Embryonic facial prominence (tissue), 1 donor: ENCODE measurements at regions not wholly inside any gene's neighbourhood (a gene's known extent, or its start where the extent isn't known, plus 50 kb on each side); places are given as distances from the start of the nearest gene placed in this dataset.

Experiments used
- DNase-seq: peaks from one replicate; pipeline ENCODE4 v3.0.0-alpha.2; 2016; ENCODE audit errors: extremely low spot score

DNA sequence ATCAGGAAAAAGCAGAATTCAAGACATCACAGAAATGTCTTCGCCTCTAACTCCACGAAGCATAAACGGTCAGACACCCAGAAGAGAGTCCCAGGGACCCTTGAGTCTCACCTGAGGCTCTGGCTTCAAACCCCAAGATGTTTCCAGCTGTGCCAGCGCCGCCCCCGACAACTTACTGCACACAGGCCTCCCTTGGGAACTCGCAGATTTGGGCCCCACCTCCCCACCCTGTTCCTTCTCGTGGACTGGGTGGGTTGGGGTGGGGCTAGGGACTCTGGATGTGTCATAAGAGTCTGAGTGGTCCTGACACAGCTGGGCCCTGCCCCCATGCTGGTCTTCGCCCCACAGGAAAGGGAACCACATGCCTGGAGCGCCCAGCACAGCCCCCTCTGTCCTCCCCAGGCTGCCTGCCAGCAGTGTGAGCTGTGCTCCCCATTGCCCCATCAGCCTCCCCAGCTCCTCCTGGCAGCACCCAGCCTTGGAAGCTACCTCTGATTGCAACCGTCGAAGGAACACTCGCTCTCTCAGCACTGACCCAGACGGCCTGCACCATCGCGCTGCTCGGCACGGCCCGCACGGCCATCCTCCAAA, 147.5 kb downstream of the CRYBB2 start:
- no peak for DNase-seq

DNA sequence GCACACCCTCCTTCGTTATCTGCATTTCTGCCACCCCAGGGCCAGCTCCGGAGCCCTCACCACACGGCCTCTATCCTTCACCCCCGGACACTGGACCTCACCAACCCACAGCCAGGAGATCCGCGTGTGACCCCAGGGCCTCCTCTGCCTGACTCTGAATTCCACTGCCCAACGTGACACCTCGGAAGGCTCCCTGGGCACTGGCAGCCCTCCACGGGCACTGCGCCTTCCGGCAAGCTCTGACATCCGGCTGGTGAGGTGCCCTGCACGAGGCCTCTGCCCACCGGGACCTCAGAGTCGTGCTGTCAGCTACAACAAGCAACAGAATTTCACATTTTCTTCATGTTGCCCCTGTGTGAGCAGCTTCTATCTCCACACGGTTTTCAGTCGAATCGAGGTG, 148.3 kb downstream of the CRYBB2 start:
- DNase-seq: no peak

DNA sequence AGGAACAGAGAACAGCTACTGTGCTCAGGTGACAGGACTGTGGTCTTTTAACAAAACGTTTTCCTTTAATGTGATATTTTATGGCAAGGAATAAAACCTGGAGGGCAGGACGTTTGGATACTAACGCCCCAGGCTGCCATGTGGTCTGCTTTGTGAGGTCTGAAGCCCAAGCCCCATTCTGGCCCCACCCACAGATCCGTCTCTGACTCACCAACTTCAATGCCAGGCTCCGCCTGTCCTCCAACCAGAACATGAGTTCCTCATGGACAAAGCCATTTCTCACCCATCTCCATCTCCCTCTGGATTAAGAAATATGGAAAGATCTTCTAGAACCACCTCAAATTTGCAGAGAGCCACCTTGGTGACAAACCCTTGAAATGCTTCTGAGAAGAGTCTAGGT, 148.8 kb downstream of the CRYBB2 start:
- DNase-seq: no peak

DNA sequence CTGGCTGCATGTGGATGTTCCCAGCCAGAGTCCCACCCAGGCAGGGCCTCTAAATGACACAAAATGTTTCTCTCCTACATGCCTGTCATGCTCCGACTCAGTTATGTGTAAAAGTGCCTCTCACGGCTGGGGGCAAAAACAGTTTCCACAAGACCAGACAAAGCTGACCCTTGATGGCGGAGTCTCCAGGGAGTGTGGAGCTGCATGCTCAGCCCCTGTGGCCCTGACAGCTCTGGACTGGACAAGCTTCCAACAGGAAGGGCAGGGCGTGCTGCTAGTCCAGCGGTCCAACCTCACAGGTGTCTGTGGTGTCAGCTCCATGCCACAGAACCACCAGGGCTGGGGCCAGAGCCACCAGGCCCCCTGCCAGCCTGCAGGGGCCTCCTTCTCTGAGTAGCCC, 149.6 kb downstream of the CRYBB2 start:
- no peak for DNase-seq

DNA sequence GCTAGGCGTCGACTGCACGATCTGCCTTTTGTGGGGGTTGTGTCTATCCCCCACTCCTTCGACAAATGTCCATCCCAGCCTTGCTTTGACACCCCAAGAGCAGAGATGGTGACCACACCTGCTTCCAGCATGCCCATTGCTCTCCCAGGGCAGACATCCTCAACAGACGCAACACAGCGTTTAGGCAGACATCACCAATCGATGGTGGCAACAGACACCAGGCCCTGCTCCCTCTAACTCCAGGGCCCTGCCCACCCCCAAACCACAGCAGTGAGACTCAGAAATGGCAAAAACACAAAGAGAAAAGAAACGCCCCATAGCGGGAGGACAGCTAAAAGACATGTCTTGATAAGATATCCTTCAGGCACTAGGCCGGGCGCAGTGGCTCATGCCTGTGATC, 150.9 kb downstream of the CRYBB2 start:
- no peak for DNase-seq

DNA sequence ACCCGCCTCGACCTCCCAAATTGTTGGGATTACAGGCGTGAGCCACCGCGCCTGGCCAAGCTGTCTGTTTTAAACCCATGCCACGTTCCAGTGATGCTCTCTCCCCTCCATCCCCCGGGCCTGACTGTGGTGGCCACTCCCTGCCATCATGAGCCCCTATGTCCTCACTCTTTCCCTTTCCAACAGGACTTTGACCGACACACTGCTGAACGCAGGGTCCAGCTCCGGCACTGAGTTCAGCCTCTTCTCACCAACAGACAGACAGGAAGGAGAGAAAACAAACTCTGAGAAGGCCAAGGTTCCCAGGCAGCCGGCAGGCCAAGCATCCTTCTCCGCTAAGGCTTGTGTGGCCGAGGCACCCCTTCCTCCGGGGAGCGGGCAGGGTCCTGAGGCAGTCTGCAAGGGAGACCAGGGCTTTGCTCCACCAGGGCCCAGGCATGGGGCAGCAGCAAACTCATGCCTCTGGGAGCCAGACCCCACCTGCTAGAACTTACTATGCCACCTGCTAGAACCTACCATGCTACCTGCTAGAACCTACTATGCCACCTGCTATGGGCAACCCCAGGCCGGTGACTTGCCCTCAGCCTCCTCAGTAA, 152.7 kb downstream of the CRYBB2 start:
- no peak for DNase-seq

DNA sequence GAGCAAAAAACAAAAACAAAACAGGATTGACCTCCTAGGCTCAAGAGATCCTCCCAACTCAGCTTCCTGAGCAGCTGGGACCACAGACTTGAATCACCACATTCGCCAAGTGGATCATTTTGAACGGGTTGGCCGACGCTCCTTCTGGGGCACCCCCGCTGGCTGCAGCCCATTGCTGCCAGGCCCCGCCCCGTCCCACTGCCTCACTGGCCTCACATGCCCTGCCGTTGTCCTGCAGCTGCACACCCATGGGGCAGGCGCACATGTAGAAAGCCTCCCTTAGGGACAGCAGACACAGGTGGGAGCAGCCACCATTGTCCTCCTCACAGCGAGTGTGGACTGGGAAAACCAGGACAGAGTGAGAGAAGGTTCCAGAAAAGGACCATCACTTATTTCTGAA, 154.5 kb downstream of the CRYBB2 start:
- DNase-seq: no peak

DNA sequence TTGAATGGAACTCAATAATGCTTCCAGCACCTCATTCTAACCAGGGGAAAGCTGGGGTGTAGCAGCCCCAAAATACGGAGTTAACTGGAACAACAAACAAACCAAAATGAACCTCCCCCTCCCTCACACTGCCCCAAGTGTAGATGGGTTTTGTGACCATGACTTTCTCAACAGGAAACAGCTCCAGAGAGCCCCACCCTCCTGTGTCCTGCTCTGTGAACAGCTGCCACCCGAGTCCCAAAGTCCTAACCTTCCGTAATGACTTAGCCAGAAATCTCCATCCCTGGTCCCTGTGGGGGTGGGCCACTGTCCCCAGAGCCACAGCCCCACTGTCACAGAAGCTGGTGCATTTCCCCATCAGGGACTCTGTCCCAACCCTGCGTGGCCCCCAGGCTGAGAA, 155.4 kb downstream of the CRYBB2 start:
- no peak for DNase-seq

DNA sequence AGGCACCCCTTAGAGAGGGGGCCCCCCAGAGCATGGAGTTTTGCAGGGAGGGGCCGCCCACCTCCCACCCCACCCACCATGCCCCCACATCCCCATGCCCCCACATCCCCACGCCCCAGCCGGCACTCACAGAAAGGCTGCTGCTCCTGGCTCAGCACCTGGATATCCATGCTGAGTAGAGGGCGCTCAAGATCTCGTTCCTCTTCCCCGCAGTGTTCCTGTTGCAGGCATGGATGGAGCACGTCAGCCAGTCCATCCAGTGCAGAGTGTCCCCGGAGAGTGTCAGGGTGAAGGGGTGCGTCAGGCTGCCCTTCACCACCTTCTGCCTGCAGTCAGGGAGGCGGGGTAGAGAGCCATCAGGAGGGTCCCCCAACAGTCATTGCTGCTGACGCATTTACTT, 156.2 kb downstream of the CRYBB2 start:
- no peak for DNase-seq

DNA sequence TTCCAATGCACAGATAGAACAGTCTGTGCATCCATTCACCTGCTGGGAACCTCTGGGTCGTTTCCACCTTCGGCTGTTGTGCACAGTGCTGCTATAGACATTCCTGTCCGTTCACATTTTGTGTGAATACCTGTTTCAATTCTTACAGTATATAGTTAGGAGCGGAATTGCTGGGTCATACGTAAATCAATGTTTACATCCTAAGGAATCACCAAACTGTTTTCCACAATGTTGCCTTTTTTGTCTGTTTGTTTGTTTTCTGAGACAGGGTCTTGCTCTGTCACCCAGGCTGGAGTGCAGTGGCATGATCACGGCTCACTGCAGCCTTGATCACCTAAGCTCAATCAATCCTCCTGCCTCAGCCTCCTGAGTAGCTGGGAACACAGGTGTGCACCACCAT, 158.3 kb downstream of the CRYBB2 start:
- no peak for DNase-seq

DNA sequence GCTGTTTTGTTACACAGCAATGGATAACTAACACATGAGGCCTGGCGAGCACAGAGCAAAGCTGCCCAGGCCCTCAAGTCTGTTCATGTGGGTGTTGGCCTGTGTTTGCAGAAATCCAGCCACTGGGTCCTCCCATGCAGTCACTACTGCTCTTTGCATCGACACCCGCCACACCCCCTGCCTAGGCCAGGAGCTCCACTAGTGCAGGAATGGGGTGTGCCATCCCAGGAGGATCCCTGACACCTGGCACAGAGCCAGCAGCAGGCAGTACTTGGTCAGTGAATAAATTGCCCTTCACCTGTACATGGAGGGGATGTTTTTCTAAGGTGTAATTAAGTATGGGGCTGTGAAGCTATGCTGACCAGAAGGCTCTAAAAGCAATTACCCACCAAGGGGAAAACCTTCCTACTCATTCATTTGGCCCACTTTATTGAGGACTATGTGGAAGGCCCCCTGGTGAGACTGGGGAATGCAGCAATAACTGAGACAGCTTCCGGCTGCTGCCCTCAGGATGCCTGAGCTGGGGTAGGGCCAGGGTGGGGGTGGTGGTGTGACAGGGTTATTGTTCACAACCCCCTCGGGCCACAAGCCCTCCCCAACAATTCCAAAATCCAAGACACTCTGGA, 160.8 kb downstream of the CRYBB2 start:
- DNase-seq: no peak

DNA sequence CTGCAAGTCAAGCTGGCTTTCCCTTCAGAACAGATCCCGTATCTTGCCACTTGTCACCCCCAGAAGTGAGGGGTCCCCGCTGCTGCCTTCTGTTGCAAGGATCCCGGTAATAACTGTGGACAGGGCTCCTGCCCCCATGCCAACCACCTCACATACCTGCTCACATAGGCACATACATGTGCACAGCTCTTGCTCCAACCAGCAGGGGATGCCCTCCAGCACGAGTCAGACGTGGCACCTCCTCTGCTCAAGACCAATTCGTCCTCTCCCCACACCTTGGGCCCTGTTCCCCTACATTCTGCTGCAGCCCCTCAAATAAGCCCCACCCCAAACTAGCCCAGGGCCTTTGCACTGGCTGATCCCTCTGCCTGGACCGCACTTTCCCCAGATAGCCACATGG, 163.3 kb downstream of the CRYBB2 start:
- no peak for DNase-seq

DNA sequence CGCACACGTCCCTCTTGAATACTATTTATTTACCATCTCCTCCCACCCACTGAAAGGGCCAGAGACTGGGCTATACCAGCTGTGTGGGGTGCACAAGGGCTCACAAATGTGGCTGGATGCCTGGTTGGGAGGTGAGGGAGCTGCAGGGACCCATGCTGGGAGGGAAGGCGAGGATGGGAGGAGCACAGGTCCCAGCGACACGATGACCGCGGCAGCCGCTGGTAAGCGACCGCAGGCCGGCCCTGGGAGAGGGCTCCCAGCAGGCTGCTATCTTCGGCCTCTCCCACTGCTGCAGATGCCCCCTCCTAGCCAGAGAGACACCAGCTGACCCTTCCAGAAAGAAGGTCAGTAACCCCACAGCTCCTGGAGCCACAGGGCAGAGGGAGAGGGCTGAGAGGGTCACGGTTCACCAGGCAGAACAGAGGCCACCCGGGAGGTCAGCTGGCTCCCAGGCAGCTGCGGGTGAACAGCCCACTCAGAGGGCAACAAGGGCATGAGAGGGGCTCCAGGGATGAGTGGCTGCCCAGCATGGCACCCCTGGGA, 163.9 kb downstream of the CRYBB2 start:
- DNase-seq: no peak

DNA sequence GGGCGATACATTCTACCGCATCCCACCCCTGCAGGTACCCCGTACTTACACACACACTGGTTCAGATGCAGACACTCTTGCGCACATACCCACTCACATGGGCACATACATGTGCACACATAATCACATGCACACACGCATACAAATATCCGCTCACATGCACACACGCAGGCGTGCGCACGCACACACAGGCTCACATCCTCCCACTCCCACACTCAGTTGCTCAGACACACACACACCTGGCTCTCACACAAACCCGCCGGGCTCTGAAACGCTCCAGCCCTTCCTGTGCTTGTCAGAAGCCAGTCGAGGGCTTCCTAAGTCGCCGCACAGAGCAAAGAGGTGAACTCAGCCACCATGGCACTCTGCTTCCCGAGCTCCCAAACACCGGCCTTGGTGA, 164.5 kb downstream of the CRYBB2 start:
- no peak for DNase-seq

DNA sequence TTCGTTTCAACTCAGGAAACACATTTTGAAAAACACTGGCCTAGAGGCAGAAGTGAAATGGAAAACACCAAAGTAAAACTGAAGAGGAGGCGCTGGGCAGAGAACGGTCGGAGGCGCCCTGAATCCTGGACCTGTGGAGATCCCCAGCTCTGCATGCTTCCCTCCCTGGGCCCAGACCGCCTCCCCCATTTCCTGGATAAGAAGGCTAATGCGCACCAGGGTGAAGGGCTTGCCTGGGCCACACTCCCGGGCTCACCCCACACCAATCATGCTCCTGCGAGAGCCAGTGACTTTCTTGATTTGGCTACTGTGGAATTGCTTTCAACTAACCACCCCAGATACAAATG, 167.1 kb downstream of the CRYBB2 start:
- no peak for DNase-seq

DNA sequence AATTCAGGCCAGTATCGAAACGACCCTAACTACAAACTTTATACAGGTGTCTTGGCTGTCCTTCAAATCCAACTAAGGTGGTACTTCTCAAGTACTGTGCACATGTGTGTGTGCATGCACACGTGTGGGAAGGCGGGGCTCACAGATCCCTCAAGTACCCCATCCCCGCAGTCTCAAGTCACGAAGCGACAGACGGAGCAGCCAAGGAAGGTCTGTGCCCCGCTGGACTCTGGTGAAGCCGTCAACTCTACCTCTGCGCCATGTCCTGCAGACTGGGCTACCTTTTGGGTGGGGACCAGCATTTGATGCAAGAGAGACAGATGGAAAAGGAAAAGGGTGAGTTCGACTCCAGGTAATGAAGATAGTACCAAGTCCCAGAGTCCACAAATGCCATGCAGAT, 169.0 kb downstream of the CRYBB2 start:
- no peak for DNase-seq

DNA sequence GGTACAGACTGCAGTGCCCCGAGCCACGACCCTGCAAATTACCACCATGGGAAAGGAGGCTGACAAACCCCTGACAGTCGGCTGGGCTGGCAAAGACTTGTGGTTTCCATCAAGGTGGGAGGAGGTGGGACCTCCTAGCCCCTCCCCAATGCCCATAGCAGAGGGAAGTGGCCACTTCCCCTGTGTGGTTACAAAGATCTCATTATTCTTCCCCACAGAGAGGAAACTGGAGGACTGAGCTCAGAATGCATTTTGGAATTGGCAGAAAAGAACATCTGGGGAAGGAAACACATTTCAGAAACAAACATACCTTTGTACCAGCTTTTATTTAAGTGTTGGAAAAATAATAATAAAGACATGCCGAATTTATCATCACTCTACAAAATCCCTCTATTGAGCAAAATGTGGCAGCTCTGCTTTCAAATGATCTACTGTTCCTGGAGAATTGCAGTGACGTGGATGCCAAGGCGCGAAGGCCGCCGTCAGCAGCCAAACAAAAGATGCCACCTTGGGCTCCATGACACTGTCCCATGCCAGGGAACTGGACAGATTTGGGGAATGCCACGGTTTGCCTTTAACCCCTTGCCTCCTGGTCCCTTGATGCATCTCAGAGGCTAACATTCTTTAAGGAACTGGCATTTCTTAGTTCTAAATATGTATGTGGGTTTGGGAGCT, 169.6 kb downstream of the CRYBB2 start:
- DNase-seq: no peak

DNA sequence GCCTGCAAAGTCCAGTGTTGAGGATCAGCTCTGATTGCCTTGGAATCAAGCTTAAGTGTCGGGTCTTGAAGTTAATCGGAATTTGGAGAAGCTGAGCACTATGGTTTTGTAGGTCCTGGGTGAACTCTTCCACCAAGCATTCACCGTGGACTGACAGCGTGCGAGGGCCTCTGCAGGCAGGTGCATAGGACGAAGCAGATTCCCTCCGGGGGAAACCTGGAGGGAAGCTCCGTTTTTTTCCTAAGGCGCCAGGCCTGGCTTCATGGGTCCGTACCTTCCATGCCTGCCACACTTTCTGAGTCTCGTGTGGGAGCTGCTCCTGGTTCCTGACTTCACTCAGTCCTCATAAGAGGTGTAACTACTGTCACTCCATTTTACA, 170.1 kb downstream of the CRYBB2 start:
- DNase-seq: no peak

DNA sequence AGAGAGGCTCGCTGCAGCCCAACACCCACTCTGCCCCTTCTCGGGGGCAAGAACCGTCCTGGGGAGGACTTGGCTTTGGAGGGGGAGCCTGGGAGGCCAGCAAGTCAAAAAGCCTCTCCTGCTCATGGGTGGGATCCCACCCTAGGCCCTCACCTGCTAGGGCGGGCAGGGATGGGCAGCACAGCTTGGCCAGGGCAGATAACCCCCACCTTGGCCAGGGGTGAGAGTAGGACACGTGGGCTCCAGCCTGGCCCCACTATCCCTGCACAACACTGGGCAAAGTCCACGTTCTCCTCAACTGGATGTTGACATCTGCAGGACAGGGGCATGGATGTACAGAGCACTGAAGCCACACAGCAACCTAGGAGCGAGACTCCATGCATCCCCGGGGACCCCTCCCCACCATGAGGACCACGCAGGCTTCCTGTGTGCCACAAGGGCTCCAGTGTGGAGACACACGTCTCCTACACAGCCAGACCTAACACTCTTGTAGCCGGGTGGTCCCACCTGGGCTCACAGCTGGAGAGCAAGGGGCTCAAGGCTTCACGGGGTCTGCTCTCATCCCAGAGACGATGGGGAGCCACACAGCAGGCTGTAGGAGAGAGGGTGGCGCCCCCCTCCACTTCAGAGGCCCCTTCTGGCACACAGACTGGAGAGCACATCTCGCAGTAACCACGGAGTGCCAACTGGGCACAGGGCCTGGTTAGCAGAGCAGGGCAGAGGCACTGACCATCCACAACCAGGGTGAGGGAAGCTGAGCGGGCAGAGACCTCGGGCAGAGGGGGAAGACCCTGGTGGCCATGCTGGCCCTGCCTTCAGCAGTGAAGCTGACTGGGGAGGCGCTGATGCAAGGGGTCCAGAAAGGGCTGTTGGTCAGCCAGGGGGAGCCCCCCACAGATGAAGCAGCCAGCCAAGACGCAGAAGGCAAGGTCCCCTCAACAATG, 171.1 kb downstream of the CRYBB2 start:
- no peak for DNase-seq

DNA sequence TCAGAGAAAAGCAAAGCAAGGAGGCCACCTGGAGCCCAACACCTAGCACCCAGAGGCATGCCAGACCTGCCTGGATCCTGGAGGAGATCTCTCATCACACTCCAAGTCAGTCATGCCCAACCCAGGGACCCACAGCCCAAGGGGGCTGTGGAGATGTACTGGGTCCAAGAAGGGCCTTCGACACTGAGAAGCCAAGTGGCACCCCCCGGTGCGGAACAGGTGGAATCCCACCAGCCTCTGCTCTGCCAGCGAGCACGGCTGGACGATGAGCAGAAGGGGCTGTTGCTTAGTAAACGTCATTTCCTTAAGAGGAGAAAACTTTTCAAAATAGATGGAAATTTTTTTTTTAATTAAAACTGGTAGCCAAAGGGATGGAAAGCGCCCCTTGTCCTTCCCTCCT, 171.9 kb upstream of the GRK3 start:
- no peak for DNase-seq

DNA sequence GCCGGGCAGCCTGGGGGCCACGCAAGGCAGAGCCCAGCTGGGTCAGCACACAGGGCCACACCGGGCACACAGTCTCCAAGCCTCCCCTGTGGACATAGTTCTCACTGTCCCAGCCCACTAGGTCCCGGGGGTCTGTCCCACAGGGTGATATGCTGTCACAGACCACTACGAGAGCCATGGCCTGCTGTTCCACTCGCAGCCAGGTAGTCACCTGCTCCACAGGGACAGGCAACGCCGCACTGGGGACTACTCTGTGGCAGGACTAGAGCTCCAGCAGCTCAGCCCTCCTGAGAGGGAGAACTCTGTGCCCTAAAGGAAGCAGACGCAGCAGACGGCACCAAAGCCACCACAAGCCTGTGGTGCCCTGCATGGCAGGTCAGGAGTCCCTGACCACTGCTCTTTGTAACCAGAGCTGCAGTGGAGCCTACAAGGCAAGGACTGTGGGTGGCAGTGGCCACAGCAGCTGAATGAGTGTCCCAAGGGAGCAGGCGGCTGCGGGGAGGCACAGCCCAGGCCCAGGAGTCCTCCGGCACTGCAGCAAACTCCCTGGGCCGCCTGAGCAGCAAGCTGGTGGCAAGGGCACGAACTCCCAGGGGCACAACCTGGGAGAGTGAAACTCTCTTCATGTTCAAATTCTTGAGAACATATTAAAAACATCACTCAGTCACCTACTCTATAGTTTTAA, 171.2 kb upstream of the GRK3 start:
- DNase-seq: no peak
